GM21390 (cell line): ENCODE measurements at regions not wholly inside any gene's neighbourhood (a gene's known extent, or its start where the extent isn't known, plus 50 kb on each side); places are given as distances from the start of the nearest gene placed in this dataset.
A peak's percentile ranks its signal among the peaks of the same experiment; 100 is the strongest.

Experiments used
- ATAC-seq: cut with Tn5 transposase; IDR thresholded peaks from one replicate; pipeline ENCODE4 v1.9.1; 2021; ENCODE audit not compliant: unreplicated experiment

- no peak for ATAC-seq
These were observed 147.5 kb upstream of the PITX2 start for GRCh38 chr4:110770353-110770752.

- no peak for ATAC-seq
These were observed 155.6 kb upstream of the PITX2 start for GRCh38 chr4:110778521-110778920.

- ATAC-seq, result no peak
These were observed 157.7 kb upstream of the PITX2 start for GRCh38 chr4:110780538-110780937.

GRCh38 chr4:110781944-110782343, 159.1 kb upstream of the PITX2 start:
- no peak for ATAC-seq

DNA sequence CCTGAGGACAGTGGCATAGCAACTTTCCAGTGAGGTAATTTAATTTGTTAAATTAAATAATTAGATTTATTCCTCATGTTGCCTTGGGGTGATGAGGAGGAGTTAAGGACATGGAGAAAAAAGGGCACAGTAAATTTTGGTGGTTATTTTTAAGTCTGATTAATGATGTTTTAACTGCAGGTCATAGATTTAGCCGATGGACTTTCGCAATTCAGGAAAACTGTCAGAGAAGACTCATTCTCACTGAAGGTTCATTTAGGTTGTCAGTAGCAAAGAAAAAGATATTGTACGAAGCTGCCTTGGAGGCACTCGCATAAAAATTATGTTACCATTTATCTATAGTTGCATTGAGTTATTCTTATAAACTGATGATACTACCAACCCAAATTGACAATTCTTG, 164.2 kb upstream of the PITX2 start:
- ATAC-seq, result no peak

DNA sequence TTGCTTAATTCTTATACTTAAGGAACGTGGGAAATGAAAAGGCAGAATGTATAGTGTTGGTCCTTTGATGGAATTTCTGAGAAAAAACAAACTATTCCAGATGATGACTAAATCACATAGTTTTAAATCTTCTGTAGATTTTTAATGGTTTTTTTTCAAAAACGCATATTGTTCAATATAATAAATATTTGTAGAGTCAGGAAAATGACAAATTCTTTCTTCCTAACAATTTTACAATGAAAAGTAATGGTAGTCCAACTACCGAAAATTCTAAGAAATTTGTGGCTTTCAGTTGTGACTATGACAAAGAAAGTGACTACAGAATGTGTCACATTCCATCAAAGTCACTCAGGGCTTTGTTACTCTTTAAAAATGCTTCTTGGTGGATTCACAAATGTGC, 164.8 kb upstream of the PITX2 start:
- no peak for ATAC-seq

DNA sequence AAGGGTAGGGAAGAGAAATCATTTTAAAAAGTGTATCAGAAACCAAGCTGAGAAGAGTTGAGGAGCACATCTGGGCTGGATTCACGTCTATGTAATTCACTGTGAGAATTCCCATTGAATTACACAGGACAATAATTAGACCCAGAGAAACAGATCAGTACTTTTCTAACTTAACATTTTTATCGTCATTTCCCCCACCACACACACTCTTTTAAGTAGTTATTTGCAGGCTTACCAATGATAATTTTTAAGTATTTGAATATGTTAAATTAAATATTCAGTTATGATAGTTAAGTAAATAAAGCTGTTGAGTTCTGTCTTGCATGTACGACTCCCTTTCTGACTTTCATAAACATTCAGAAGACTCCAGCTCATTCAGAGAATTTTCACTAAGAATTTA, 165.4 kb upstream of the PITX2 start:
- no peak for ATAC-seq

GRCh38 chr4:110792036-110792435, 169.2 kb upstream of the PITX2 start:
- ATAC-seq, result no peak

- no peak for ATAC-seq
These were observed 170.5 kb upstream of the PITX2 start for GRCh38 chr4:110793381-110793801.

- ATAC-seq, result no peak
These were observed 171.1 kb upstream of the PITX2 start for GRCh38 chr4:110793890-110794554.

GRCh38 chr4:110795971-110796370, 173.1 kb upstream of the PITX2 start:
- no peak for ATAC-seq

DNA sequence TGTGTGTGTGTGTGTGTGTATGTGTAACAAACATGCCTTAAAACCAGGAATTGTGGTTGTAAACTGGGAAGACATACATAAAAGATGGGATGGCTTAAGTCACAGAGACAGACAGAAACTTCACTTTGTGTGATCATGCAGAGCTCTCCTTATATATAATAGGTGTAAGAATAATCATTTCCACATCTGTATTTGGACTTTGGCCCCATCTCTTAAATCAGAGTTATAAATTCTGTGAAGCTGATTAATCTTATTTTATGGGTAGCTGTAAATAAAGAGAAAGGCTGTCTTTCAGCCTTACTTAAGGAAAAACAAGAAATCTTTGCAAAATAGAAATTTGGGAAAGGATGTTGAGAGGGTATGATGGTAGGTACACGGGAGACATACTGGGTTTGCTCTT, 174.6 kb upstream of the PITX2 start:
- no peak for ATAC-seq

DNA sequence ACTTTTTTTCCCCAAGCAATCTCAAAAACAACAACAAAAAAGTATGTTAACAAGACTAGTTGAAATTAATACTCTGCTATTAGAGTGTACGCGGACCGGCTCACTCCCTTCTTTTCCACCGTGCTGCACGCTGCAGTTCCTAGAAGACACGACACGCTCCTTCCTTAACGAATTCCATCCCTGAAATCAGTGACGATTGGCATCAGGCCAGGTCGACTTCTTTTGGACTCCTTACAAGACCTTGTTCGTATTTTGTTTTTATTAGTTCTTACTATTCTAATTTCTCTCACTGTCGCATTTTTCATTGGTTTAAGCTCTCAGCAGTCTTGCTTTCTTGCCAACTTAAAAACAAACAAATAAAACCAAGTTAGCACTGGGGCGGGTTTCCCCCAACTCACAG, 175.8 kb upstream of the PITX2 start:
- ATAC-seq, result no peak

GRCh38 chr4:110799211-110799610, 176.3 kb upstream of the PITX2 start:
- ATAC-seq, result no peak

DNA sequence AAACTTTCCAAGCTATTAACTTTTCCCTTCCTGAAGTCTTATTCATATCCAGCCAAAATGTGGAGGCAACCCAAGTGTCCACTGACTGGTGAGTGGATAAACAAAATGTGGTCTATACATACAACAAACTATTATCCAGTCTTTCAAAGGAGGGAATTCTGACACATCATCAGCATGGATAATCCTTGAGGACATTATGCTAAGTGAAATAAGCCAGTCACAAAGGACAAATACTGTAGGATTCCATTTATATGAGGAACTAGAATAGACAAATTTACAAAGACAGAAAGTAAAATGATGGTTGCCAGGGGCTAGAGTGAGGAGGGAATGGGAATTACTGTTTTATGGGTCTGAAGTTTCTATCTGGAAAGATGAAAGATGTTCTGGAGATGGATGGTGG, 178.7 kb upstream of the PITX2 start:
- ATAC-seq, result no peak

DNA sequence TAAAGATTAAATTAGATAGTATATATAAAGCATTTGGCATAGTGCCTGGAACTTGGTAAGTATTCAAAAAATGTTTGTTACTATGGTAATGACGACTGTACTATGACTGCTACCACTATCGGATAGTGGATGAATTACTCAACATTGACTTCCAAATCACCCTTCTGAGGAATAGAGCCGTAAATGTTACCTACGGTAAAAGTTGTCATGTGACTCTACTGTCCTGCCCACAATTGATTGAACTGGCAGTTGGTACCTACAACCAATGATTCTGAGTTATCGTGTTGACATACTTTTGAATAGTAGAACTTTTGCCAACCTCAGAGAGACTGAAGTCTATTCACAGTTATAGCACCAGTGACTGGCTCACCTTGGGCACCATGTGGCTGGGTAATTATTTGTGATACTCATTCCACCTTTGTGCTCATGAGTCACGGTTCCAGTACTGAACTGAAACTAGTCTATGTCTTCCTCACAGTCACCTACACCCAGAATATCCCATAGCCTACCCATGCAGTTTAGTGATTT, 185.5 kb upstream of the PITX2 start:
- ATAC-seq, result peak; percentile 61

DNA sequence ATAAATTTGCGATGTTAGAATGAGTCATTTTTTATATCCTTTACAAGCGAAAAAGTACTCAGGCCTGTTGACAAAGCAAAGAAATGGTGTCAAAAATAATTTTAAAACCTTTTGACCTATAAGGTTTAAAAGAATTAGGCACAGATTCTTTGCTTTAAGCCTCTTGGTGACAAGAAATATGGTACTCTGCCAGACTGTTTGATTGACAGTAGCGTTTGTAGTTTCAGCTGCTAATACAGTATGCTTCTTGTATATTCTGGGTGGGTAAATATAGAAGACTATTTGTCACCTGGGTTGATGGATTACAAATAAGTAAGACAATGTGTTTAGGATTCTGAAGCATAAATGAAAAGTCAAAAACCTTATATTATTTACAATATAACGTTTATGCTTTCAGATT, 193.1 kb upstream of the PITX2 start:
- no peak for ATAC-seq

DNA sequence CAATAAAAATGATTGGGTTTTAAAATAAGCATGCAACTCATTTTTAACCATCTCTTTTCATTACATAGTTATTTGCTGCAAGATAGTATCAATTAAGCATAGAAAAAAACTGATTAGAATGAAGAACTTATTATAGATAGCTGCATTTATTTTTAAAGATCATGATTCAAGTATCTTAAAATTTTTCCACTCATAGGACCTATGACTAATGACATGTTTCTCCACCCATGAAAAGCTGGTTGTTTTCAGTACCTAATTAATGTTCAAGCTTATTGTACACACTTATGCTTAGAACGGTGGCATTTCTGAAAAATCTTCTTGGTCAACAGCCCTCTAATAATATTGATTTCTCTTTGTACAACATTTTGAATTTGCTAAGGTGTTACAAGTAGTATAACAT, 193.5 kb upstream of the PITX2 start:
- ATAC-seq, result no peak

- no peak for ATAC-seq
These were observed 198.3 kb upstream of the PITX2 start for GRCh38 chr4:110821186-110821585.

DNA sequence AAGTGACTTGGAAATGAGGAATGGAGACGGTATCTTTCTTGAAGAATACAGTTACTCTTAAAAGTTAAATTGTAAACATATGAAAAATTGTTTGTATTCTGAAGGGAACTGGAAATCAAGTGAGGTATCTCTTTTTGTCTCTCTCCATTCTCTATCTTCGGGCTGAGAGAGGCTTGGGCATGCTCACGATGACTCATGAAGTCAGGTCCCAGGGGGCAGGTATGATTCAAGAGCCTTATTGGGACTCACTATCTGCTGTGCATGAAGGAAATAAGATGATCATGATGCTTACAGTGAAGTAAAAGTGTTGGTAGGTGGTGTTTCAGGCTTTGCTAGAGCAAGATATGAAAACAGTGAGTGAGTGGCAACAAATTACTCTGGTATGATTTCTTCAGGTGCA, 200.4 kb upstream of the PITX2 start:
- no peak for ATAC-seq

DNA sequence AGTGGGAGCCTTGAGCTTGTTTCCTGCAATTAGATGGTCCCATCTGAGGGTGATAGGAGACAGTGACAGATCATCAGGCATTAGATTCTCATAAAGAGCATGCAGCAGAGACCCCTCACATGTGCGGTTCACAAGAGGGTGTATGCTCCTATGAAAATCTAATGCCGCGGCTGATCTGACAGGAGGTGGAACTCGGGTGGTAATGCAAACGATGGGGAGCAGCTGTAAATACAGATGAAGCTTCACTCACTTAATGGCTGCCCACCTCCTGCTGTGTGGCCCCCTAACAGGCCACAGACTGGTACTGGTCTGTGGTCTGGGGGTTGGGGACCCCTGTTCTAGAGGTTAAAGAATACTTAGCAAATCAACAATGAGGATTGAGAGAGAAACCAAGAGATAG, 201.5 kb upstream of the PITX2 start:
- ATAC-seq, result no peak

DNA sequence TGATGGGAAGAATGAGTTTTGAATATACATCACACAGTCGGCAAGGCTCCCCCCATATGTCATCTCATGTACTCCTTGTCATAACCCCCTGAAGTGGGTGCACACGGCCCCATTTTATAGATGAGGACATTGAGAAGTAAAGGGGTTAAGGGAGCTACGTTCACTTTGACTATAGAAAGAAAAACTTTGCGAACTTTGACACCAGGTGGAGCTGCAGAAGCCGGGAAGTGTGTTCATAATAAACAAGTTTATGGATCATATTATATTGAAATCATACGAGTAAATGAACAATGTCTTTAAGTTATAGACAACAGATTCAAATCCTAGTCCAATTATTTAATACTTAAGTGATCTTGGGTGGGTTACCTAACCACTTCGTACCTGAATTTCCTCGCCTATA, 203.8 kb upstream of the PITX2 start:
- no peak for ATAC-seq

DNA sequence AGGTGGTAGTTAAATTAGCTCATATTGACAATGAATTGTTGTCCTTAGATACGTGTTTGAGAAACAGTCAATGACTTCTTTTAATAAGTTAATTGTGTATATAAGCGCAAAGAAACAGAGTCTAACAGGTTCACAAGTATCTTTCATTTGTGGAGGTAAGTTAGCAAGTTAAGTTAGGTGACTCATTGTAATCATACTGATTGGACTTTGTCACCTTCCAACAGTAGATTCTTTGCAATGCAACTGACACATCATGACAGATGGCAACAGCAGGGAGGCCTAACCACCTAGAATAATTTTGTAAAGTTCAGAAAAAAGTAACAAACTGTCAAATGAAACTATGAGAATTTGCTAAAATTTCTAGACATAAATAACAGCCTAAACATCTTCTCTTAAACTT, 207.6 kb upstream of the PITX2 start:
- no peak for ATAC-seq
